DMS114 treated with DMSO at 0.1 percent for 48 hours (cell line): ENCODE measurements at regions not wholly inside any gene's neighbourhood (a gene's known extent, or its start where the extent isn't known, plus 50 kb on each side); places are given as distances from the start of the nearest gene placed in this dataset.

Experiments used
- DNase-seq: peaks from one replicate; lab custom pipeline; 2025; ENCODE audit not compliant: unreplicated experiment; lab: John Stamatoyannopoulos, UW

- no peak for DNase-seq
Measured at GRCh38 chr2:121038891-121039616, 245.9 kb downstream of the TFCP2L1 start.

- no peak for DNase-seq
Measured at GRCh38 chr2:121039679-121040078, 245.3 kb downstream of the TFCP2L1 start.

GRCh38 chr2:121041516-121041915 lies 243.5 kb downstream of the TFCP2L1 start:
- no peak for DNase-seq

- no peak for DNase-seq
Measured at GRCh38 chr2:121043061-121043826, 241.8 kb downstream of the TFCP2L1 start.

- DNase-seq, result no peak
Measured at GRCh38 chr2:121043827-121044222, 241.2 kb downstream of the TFCP2L1 start.

GRCh38 chr2:121044412-121044811 lies 240.6 kb downstream of the TFCP2L1 start:
- DNase-seq, result no peak

GRCh38 chr2:121045245-121045644 lies 239.8 kb downstream of the TFCP2L1 start:
- no peak for DNase-seq

GRCh38 chr2:121046335-121046734 lies 238.7 kb downstream of the TFCP2L1 start:
- no peak for DNase-seq

- DNase-seq, result no peak
Measured at GRCh38 chr2:121047383-121047782, 237.6 kb downstream of the TFCP2L1 start.

GRCh38 chr2:121049131-121049530 lies 235.9 kb downstream of the TFCP2L1 start:
- no peak for DNase-seq

GRCh38 chr2:121049950-121050585 lies 234.9 kb downstream of the TFCP2L1 start:
- no peak for DNase-seq

- no peak for DNase-seq
Measured at GRCh38 chr2:121051311-121051710, 233.7 kb downstream of the TFCP2L1 start.

GRCh38 chr2:121052023-121052422 lies 233.0 kb downstream of the TFCP2L1 start:
- DNase-seq, result no peak

GRCh38 chr2:121052521-121052920 lies 232.5 kb downstream of the TFCP2L1 start:
- DNase-seq, result no peak

- DNase-seq, result no peak
Measured at GRCh38 chr2:121055088-121055487, 229.9 kb downstream of the TFCP2L1 start.

GRCh38 chr2:121055501-121055900 lies 229.5 kb downstream of the TFCP2L1 start:
- DNase-seq, result no peak

- DNase-seq, result no peak
Measured at GRCh38 chr2:121058852-121059558, 226.0 kb downstream of the TFCP2L1 start.

GRCh38 chr2:121059651-121060649 lies 225.1 kb downstream of the TFCP2L1 start:
- no peak for DNase-seq

- no peak for DNase-seq
Measured at GRCh38 chr2:121061633-121062032, 223.4 kb downstream of the TFCP2L1 start.

- DNase-seq, result no peak
Measured at GRCh38 chr2:121063471-121063870, 221.5 kb downstream of the TFCP2L1 start.
